ENCODE measurements at regions not wholly inside any gene's neighbourhood (a gene's known extent, or its start where the extent isn't known, plus 50 kb on each side); places are given as distances from the start of the nearest gene placed in this dataset.

- no peak for TF ChIP-seq CTCF (IDR thresholded peaks at IDR 0.05 in 4 of 5, conservative IDR thresholded peaks at IDR 0.05 in 1 of 5)
- no peak for TF ChIP-seq POLR2A (IDR thresholded peaks at IDR 0.05)
Observed at GRCh38 chr6:101080597-101080996, 199.5 kb upstream of the ASCC3 start.

All from gastrocnemius medialis (tissue), 4 donors.